ENCODE measurements at regions not wholly inside any gene's neighbourhood (a gene's known extent, or its start where the extent isn't known, plus 50 kb on each side); places are given as distances from the start of the nearest gene placed in this dataset.

- TF ChIP-seq CTCF (IDR thresholded peaks at IDR 0.05; ENCODE audit: poor library complexity, severe bottlenecking) = no peak
- TF ChIP-seq EZH2 (IDR thresholded peaks at IDR 0.05; ENCODE audit: borderline replicate concordance, insufficient read depth, low read length, poor library complexity, severe bottlenecking) = no peak
- no peak for TF ChIP-seq EP300 (conservative IDR thresholded peaks at IDR 0.05; ENCODE audit: poor library complexity, severe bottlenecking)
Measured at GRCh38 chr20:17885544-17885943, 83.0 kb downstream of the SNX5 start.

Measured in neural cell (in vitro differentiated cells).